Loucy (cell line): ENCODE measurements at regions not wholly inside any gene's neighbourhood (a gene's known extent, or its start where the extent isn't known, plus 50 kb on each side); places are given as distances from the start of the nearest gene placed in this dataset.

Experiments
- H2AFZ ChIP-seq: fragments of 200-600 bp; sonication (generic); 2 replicates; pipeline ENCODE4 v1.6.0; 2016; ENCODE audit warnings: antibody characterized with exemption, mild to moderate bottlenecking, low read length, moderate library complexity
- H3F3A ChIP-seq: fragments of 200-600 bp; 2 replicates; pipeline ENCODE4 v1.6.0; 2016; ENCODE audit warnings: antibody characterized with exemption, low read depth, mild to moderate bottlenecking
- H3K27me3 ChIP-seq: fragments of 200-600 bp; sonication (generic); 2 replicates; pipeline ENCODE4 v1.6.1; 2014; ENCODE audit warnings: low read length, mild to moderate bottlenecking; ENCODE audit not compliant: insufficient read depth, poor library complexity, severe bottlenecking
- H3K36me3 ChIP-seq: fragments of 200-600 bp; sonication (generic); 2 replicates; pipeline ENCODE4 v1.6.1; 2016; ENCODE audit warnings: low read length; ENCODE audit not compliant: insufficient read depth
- H3K4me1 ChIP-seq: fragments of 200-600 bp; sonication (generic); 2 replicates; pipeline ENCODE4 v1.5.1; 2014; ENCODE audit warnings: low read length, mild to moderate bottlenecking; ENCODE audit not compliant: insufficient read depth, poor library complexity, severe bottlenecking
- H3K4me2 ChIP-seq: fragments of 200-600 bp; sonication (generic); 2 replicates; pipeline ENCODE4 v1.6.0; 2014; ENCODE audit warnings: antibody characterized with exemption, low read length, low read depth, mild to moderate bottlenecking; ENCODE audit not compliant: poor library complexity, severe bottlenecking
- H3K4me3 ChIP-seq: fragments of 200-600 bp; sonication (generic); 2 replicates; pipeline ENCODE4 v1.5.1; 2014; ENCODE audit warnings: low read length, mild to moderate bottlenecking, mixed read lengths; ENCODE audit not compliant: poor library complexity, severe bottlenecking
- H3K79me2 ChIP-seq: fragments of 200-600 bp; sonication (generic); 2 replicates; pipeline ENCODE4 v1.6.1; 2014; ENCODE audit warnings: low read length; ENCODE audit not compliant: insufficient read depth
- H3K9ac ChIP-seq: fragments of 200-600 bp; sonication (generic); 2 replicates; pipeline ENCODE4 v1.6.0; 2014; ENCODE audit warnings: mild to moderate bottlenecking, low read depth, low read length, moderate library complexity; ENCODE audit not compliant: poor library complexity, severe bottlenecking
- H3K9me2 ChIP-seq: fragments of 200-600 bp; sonication (generic); replicated peaks from 2 replicates; pipeline ENCODE4 v1.6.1; 2016; ENCODE audit warnings: low read depth, low read length, mixed read lengths
- H3K9me3 ChIP-seq: fragments of 200-600 bp; sonication (generic); 2 replicates; pipeline ENCODE4 v1.6.1; 2014; ENCODE audit warnings: mild to moderate bottlenecking, antibody characterized with exemption, low read length, low read depth; ENCODE audit not compliant: insufficient read depth
- H4K20me1 ChIP-seq: fragments of 200-600 bp; sonication (generic); 2 replicates; pipeline ENCODE4 v1.6.0; 2014; ENCODE audit warnings: antibody characterized with exemption, low read length, mild to moderate bottlenecking; ENCODE audit not compliant: insufficient read depth, poor library complexity, severe bottlenecking
- EZH2phosphoT487 ChIP-seq: fragments of 200-600 bp; IDR thresholded peaks from 2 replicates; pipeline ENCODE4 v1.6.1; 2018; ENCODE audit warnings: antibody characterized with exemption, mild to moderate bottlenecking, moderate library complexity, borderline replicate concordance
- TF ChIP-seq, protein P1 (sequence below): fragments of 200-600 bp; sonication (generic); conservative IDR thresholded peaks from 2 replicates; pipeline ENCODE4 v1.5.1; 2014; ENCODE audit warnings: mild to moderate bottlenecking, antibody characterized with exemption, low read length

DNA sequence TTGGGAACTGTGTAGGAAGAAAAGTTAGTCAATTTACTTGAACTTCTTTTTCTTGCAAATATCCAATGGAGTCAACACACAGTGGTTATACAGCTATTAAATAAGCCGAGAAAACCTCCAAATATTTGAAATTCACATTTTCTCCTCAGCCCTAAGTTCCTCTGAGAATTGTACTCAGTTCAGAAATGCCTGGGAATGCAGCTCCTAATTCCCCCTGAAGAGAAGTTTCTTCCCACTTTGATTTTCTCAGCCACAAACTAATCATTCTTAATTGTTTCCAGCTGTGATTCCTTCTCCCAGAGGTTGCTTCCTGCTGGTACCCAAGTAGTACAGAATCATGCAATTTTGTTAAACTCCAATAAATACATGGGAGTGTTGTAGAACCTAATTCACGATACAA, 246.1 kb upstream of the MIR17HG start:
- no peak overlapping the region for H3K4me2 ChIP-seq
- no peaks in the 10 kb centered on the region for H3K4me1 ChIP-seq
- H2AFZ ChIP-seq: no peak overlapping the region
- H3F3A ChIP-seq: no peaks in the 10 kb centered on the region
- no peaks in the 10 kb centered on the region for H3K27me3 ChIP-seq
- H3K4me3 ChIP-seq: no peak overlapping the region
- TF ChIP-seq, protein P1, sequence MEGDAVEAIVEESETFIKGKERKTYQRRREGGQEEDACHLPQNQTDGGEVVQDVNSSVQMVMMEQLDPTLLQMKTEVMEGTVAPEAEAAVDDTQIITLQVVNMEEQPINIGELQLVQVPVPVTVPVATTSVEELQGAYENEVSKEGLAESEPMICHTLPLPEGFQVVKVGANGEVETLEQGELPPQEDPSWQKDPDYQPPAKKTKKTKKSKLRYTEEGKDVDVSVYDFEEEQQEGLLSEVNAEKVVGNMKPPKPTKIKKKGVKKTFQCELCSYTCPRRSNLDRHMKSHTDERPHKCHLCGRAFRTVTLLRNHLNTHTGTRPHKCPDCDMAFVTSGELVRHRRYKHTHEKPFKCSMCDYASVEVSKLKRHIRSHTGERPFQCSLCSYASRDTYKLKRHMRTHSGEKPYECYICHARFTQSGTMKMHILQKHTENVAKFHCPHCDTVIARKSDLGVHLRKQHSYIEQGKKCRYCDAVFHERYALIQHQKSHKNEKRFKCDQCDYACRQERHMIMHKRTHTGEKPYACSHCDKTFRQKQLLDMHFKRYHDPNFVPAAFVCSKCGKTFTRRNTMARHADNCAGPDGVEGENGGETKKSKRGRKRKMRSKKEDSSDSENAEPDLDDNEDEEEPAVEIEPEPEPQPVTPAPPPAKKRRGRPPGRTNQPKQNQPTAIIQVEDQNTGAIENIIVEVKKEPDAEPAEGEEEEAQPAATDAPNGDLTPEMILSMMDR: no peak
- no peak for TF ChIP-seq EZH2phosphoT487
- H3K79me2 ChIP-seq: no peaks in the 10 kb centered on the region
- H3K9ac ChIP-seq: no peak overlapping the region
- H3K9me3 ChIP-seq: no peaks in the 10 kb centered on the region; the same call in 1 of the 2 replicates
- no peaks in the 10 kb centered on the region for H3K9me2 ChIP-seq
- no peaks in the 10 kb centered on the region for H3K36me3 ChIP-seq
- no peaks in the 10 kb centered on the region for H4K20me1 ChIP-seq

GRCh38 chr13:91105270-91105669, 242.2 kb upstream of the MIR17HG start:
- Histone ChIP-seq H3K4me2 (no peak overlapping the region), H3K9ac (no peak overlapping the region)
- no peak for TF ChIP-seq EZH2phosphoT487
- TF ChIP-seq, protein P1: no peak

DNA sequence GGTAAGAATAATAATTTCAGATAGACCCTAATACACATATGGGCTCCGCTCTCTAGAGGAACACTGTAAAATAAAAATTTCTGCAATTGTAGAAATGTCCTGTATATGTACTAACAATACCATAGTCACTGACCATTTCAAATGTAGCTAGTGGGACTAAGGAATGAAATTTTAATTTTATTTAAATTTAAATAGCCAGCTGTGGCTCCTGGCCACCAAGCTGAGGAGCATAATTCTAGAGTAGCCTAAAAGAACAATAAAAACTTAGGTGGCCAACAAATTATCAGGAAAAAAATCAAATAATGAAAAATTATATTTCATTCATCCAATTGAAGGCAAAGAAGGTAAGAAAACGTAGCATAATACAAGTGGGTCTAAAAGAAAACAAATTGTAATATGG, 240.9 kb upstream of the MIR17HG start:
- no peaks in the 10 kb centered on the region for H3K27me3 ChIP-seq
- no peak overlapping the region for H3K4me2 ChIP-seq
- H2AFZ ChIP-seq: no peak overlapping the region
- no peaks in the 10 kb centered on the region for H3K79me2 ChIP-seq
- H3K36me3 ChIP-seq: no peaks in the 10 kb centered on the region
- no peak overlapping the region for H3K9ac ChIP-seq
- H3K9me2 ChIP-seq: no peaks in the 10 kb centered on the region
- H3K4me3 ChIP-seq: no peak overlapping the region
- H3K4me1 ChIP-seq: no peaks in the 10 kb centered on the region
- H3K9me3 ChIP-seq: no peaks in the 10 kb centered on the region; the same call in 1 of the 2 replicates
- no peaks in the 10 kb centered on the region for H3F3A ChIP-seq
- H4K20me1 ChIP-seq: no peaks in the 10 kb centered on the region
- TF ChIP-seq EZH2phosphoT487: no peak
- TF ChIP-seq, protein P1: no peak

More at GRCh38 chr13:91105270-91105669, 242.2 kb upstream of the MIR17HG start:
- no peaks in the 10 kb centered on the region for H3F3A ChIP-seq
- no peaks in the 10 kb centered on the region for H4K20me1 ChIP-seq
- H3K9me2 ChIP-seq: no peaks in the 10 kb centered on the region
- H3K9me3 ChIP-seq: no peaks in the 10 kb centered on the region; the same call in 1 of the 2 replicates
- H3K4me3 ChIP-seq: no peak overlapping the region
- H3K36me3 ChIP-seq: no peaks in the 10 kb centered on the region
- no peak overlapping the region for H2AFZ ChIP-seq
- no peaks in the 10 kb centered on the region for H3K79me2 ChIP-seq
- H3K4me1 ChIP-seq: no peaks in the 10 kb centered on the region
- H3K27me3 ChIP-seq: no peaks in the 10 kb centered on the region
